ENCODE measurements at regions not wholly inside any gene's neighbourhood (a gene's known extent, or its start where the extent isn't known, plus 50 kb on each side); places are given as distances from the start of the nearest gene placed in this dataset.
"Not testable (repeated sequence)": the region's sequence is repeated elsewhere in the genome, so short reads cannot be mapped to it uniquely, and the experiment has no call there.

DNA sequence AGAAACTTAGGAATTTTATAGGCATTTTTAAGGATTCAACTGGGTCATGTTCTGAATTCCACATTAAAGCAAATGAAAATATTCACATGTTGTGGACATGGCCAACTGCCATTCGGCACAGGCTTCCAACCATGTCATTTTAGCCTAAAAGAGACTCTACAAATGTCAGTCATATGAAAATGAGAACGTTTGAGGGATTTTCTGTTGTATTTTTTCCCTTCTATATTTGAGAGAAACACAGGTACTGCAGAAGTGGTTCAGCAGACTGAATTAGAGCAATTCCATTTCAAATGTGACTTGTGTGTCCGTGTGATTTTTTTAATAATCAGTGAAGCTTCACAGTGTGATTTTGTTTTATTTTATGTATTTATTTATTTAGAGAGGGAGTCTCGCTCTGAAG is 124.3 kb downstream of the TP53TG3F start:
- DNase-seq, result not testable (repeated sequence)

DNA sequence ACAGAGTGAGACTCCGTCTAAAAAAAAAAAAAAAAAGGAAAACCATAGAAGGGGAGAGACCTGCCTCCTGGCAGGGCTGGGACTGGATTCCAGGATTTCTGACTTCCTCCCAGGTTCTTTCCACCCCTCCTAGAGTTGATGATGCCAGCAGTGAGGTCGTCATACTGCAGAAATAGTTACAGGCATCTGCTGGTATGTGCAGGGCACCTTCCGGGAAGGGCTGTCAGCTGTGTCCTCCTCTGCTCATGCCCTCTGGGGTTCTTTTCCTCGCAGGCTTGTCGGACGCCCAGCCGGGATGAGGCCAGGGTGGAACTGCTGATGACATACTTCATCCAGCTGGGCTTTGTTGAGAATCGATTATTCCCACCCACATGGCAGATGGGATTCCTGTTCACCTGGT is 129.2 kb downstream of the TP53TG3F start:
- not testable (repeated sequence) for DNase-seq

DNA sequence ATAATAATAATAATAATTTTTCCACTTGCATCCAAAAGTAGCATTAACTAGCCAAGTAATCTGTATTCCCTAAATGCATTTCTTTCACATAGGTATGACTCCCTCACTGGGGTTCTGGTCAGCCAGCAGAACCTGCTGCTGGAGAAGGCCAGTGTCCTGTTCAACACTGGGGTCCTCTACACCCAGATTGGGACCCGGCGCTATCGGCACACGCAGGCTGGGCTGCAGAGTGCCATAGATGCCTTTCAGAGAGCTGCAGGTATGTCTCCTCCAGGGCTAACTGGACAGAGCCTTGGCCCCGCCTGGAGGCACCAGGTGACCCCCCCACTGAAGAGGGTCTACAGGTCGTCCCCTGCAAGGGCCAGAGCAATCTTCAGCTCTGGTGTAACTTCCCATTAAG is 133.9 kb downstream of the TP53TG3F start:
- not testable (repeated sequence) for DNase-seq

DNA sequence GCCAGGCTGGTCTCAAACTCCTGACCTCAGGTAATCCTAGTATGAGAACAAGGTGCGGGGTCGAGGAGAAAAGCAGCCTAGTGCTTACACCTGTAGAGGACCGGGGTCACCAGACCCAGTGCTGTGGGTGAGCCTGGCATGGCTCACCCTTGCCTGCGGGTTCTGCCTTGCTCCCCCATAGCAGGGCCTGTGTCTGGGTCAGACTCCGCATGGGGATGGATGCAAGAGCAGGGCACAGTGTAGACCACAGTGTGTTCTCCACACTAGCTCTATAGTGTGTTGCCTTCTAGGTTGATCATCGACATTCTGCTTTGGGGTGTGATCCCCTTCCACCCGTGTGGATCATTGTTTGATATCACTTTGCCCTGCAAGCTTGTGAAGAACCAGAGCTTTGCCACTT is 135.7 kb downstream of the TP53TG3F start:
- not testable (repeated sequence) for DNase-seq

DNA sequence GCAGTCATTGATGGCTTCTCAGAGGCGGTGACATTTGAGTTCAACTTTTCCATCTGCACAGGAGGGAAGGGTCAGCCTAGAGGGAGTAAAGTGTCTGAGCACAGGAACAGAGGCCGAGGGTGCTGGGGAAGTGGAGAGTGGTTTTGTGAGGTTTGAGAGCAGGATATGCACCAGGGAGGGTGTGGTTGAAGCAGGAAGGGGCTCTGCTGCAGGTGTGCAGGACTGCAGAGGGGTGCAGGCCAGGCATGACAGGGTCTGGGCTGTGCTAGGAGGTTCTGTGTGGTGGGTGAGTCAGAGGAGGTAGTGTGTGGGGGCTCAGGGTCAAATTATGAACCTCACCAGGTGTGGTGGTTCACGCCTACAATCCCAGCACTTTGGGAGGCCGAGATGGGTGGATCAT is 141.6 kb downstream of the TP53TG3F start:
- not testable (repeated sequence) for DNase-seq

DNA sequence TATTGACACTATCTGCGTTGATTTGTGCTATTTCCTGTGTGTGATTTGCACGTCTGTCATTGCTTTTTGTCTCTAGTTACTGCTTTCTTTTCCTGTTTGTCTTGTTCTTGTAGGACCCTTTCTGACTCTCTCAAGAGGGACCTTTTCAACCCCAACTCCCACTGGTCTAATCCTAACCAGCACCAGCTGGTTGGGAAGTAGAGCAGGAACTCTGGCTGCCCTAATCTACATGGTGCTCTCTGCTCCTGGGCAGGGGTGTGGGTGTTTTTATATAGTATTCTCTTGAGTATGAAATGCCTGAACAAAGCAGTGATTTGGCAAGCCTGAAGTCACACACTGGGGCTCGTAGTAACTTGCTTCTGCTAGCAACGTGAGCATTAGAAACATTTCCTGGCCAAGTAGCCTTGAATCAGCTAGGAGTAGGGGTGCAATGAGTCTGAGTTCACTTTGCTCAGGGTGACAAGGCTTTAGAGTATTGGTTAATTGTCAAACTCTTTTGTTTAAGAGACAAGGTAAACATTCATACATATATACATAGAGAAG is 164.2 kb downstream of the TP53TG3F start:
- not testable (repeated sequence) for DNase-seq

DNA sequence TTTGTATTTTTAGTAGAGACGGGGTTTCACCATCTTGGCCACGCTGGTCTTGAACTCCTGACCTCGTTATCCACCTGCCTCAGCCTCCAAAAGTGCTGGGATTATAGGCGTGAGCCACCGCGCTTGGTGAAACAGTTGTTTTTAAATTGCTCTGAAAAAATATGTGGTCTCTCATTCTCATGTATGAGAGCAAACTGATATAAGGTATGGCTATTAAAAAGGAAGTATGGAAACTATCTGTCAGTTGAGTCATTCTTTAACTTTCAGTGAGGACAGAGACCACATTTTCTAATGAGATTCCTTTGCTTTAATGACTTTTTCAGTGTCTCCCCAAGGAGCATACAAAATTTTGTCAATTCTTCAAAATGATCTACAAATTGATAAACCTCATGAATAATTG is 169.5 kb downstream of the TP53TG3F start:
- DNase-seq, result not testable (repeated sequence)

DNA sequence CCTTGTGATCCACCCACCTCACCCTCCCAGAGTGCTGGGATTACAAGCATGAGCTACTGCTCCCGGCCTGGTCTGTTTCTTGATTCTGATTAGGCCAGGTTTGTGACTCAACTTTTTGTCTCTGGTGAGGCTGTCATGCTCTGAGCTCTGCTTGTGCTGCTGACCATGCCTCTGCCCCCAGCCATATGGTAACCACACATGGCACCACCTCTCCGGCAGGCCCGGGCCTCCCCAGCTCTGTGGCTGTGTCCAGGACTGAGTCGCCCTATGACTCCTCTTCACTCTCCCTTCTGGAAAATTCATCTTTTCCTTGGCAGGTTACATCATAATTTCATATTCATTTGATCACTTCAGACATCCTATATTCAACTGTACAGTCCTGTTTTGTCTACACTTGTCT is 172.3 kb downstream of the TP53TG3F start:
- DNase-seq, result not testable (repeated sequence)

DNA sequence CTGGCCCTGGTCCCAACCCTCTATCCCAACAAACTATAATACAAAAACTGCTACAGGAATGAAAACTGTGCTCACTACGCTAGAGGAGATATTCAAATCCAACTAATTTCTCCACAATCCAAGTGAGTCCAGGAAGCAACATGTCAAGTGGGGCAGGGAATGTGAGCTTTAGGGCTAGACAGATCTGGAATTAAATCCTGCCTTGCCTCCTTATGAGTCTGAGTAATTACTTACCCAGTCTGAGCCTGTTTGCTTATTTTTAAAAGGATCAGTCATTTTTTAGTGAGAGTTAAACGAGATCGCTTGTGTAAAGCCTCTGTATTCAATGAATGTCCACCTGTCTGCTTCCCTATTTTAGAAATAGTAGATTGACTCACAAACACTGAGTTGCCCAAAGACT is 174.6 kb downstream of the TP53TG3F start:
- not testable (repeated sequence) for DNase-seq

DNA sequence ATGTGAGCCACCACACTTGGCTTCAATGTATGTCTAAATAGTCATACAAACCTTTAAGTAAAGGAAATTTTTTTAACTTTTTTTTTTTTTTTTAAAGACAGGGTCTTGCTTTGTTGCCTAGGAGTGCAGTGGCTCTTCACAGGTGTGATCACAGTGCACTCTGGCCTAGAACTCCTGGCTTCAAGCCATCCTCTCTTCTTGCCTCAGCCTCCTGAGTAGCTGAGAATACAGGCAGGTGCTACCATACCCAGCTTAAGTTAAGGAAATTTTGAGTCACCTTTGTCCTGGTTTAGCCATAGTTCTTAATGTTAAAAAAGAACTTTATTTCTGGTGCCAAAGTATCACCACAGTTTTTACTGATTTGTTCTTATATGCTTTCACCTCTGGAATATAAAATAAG is 177.3 kb downstream of the TP53TG3F start:
- not testable (repeated sequence) for DNase-seq

DNA sequence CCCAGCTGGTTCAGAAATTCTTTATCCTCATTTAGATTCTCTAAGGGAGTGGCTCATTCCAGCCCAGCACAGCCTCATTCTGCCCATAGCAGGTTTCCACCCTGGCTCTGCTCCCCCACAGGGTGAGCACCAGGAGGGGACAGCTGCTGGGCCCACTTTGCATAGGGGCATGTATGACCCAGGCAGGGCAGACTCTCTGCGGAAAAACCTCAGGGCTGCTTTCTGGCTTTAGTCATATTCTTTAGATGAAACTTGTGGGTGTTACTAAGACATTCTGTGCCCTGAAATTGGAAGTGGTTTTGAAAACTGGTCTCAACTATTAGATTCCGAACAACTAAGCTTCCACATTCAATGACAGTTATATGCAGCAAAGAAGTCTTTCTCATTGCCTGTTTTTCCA is 183.9 kb downstream of the TP53TG3F start:
- DNase-seq, result not testable (repeated sequence)

DNA sequence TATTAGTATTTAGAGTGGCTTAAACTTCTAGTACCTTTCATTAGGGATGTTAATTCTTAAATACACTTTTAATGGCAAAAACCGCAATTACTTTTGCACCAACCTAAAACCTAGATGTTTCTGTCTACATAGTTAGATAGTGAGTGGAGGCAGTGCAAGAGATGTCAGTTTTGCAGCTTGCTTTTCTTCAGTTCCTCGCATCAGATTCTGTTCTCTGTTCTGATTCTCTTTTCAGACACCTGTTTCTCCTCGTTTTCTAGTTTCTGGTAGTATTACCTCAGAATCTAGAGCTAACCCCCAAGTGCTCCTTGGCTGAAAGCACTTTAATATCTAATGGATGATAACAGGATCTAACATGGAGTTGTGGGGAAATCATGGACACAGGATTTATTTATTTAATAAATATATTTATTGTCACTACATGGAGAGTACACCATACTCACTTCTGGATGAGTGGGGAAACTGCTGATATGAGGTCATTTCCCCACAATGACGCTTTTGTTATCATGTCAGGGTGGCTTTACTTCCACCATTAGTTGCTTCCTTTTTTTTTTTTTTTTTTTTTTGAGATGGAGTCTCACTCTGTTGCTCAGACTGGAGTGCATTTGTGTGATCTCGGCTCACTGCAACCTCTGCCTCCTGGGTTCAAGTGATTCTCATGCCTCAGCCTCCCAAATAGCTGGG is 184.4 kb downstream of the TP53TG3F start:
- DNase-seq, result not testable (repeated sequence)

DNA sequence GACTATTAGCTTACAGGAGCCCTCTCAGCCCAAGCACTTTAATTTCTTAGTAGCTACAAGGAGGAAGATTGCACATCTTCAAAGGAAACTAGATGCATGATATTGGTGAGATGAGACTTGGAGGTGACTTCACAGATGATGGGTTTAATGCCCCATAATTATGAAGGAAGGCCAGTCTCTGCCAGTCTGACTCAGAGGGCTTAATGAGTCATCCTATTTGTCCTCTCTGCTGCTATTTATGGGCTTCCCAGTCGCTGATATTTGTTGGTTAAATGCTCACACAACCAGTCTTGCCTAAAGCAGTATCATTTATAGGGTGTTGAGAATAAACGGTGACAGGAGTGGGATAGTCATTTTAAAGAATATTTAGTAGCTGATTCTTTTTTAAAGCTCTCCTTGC is 187.0 kb downstream of the TP53TG3F start:
- DNase-seq, result not testable (repeated sequence)

DNA sequence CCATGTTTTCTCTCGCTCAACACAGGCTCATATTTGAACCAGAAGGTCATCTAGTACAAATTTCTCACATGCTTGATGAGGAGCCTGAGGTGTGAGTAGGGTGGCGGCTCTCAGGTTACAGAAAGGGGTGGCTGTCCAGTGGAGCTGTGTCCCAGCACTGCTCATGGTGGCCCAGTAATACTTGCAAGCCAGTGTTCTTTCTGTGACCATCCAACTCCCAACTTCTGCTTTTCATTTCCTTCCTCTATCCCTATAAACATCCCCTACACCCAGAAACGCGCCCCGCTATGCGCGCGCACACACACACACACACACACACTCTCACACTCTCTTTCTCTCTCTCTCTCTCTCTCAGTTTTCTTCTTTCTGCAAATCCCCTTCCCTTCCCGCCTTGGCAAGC is 196.3 kb downstream of the TP53TG3F start:
- DNase-seq, result not testable (repeated sequence)

DNA sequence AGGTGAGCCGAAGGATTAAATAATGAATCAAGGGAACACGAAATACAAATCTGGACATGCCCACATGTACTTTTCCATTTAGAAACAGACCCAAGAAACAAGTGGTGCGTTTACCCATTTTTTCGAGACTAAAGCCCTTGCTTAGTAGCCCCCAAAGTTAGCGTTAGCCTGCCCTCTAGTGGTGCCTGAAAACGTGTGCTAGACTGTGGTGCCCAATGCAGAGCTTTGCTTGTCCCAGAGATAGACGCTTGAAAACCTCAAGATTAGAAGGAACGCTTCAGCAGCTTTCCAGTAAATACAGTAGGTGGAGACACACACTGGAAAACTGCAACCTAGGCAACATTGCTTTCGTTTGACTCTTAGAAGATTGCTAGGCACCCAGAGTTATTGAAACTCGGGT is 197.0 kb downstream of the TP53TG3F start:
- DNase-seq, result not testable (repeated sequence)

DNA sequence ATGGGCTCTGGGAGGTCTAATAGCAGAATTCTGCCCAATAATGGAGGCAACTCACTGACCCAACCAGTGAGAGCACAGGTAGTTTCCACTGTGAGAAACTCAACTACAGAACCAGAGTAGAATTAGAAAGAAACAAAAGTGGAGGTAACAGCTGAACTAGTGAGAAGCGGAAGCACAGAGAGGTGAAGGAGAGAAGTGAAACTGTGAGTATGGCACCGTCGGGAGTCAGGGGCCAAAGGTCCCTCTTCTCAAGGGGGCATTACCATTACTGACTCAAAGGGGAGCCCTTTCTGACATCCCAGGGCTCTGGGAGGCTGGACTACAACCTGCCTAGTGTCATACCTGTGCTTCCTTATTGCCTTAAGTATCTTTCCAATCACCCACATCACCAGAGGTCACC is 198.3 kb downstream of the TP53TG3F start:
- DNase-seq, result not testable (repeated sequence)

DNA sequence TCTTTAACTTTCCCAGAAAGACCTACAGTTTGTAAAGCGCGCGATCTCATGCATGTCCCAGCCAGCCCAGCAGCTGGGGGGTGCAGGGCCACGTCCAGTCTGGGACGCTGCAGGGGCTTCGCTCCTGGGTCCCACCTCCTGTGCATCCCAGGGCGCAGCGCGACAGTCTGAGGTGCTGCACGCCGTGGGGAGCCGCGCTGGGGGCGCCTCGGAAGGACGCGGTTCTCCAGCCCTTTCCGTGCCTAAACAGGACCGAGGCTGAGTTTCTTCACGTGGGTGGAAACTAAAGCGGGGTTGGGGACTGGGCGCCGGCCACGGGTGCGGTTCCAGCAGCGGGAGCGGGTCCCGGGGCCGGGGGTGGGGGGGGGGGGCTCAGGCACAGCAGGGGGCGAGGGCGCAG is 221.4 kb downstream of the TP53TG3F start:
- DNase-seq, result not testable (repeated sequence)

DNA sequence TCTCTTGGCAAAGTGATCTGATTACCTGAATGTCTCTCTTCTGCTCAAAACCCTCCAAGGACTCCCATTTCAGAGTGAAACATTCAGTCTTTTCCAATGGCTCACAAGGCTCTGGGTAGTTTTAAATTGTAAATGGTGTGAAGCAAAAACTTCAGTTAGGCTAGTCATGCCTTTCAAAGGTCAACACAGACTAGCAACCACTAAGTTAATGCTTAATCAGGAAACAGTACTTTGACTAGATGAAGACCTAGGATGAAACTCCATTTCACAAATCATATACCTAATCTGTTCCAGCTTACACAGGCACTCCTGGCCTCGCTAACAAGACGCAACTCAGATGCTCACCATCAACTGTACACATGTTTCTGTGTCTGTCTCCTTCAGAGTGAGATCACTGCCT is 240.9 kb downstream of the TP53TG3F start:
- DNase-seq, result not testable (repeated sequence)

DNA sequence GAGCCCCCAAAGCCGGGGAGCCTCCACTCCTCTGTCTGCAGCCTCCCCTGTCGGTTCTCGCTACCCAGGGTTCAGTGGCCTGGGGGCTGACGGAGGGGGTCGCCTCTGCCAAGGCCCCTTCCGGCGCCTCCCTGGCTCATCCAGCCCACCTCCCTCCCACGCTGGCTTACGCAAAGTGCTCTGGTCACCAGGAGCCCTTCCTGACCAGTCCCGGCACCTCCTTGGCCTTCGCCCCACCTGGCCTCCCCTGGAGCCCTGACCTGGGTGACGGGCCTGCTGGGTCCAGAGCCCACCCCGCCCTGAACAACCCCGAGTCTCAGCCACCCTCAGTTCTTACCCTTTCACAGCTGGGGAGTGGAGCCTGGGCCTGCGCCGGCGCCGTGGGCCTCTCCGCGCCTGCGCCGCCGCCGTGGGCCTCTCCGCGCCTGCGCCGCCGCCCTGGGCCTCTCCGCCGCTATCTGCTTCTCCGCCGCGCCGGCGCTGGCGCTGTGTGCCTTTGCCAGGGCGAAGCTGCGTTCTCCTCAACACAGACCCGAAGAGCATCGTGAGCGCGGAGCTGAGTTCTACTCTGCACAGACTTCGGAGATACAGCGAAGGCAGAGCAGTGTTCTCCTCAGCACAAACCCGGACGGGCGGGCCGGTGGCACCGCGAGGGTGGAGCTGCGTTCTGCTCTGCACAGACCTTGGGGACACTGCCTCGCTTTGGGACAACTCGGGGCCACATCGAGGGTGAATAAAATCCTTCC is 247.6 kb downstream of the TP53TG3F start:
- DNase-seq, result peak in 1 of 2 experiments; percentile 4

DNA sequence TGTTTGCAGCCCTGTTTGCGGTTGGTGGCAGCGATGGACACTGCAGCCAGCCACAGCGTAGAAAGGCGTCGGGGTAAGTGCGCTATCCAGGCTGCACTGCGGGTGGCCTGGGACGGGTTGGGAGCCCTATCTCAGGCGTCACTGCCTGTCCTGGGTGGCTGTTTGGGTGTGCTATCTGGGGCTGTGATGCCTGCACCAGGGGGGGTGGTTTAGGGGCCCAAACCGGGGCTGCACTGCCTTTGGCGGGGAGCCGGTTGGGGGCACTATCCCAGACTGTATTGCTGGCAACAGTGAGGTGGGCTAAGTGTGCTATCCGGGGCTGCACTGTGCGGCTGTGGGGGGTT is 248.2 kb downstream of the TP53TG3F start:
- not testable (repeated sequence) for DNase-seq

DNA sequence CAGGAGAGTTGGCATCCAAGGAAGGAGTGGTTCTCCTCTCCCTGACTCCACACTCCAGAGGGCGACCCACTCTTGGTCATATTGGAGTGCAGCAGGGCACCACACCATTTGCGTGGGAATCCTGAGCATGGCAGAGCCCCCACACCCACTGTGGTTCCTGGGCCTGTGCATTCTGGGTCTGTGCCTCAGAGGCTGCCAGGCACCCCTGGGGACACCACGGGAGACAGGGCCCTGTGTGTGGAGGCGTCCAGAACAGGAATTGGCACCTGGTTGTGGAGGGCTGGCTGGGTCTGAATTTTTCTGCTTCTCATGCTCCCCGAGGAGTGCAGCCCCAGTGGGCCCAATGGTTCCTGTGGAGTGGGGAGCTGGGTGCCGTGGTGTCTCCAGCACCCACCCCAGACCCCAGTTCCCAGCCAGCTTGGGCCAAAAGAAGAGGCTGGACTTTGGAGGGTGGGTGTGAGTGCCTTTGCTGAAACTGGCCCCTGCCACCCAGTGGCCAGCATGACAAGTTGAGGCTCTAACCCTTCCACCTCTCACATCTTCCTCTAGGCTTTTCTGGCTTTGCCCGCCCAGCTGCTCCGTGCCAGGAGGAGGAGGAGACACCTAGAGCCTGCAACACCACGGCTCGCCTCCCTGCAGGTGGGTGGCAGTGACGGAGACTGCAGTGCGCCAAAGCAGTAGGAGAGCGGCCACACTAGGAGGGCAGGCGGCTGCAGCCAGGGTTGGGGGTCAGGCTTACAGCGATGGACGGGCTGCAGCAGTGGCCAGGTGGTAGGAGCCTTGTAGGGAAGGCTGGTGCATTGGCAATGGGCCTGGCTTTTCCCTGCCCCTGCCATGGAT is 250.7 kb downstream of the TP53TG3F start:
- not testable (repeated sequence) for DNase-seq

DNA sequence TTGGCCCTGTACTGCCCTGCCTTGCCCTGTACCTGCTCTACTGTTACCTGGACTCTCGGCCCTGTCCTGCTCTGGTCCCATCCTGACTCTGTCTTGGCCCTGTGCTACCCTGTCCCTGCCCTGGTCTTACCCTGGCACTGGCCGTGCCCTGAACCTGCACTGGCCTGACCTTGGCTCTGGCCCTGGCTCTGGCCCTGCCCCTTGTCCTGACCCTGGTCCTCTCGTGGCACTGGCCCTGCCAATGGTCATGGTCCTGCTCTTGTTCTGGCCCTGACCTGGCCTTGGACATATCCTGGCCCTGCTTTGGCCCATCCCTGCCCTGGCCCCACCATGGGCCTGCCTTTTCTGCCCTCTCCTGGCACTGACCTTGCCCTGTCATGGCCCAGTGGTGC is 251.3 kb downstream of the TP53TG3F start:
- not testable (repeated sequence) for DNase-seq

DNA sequence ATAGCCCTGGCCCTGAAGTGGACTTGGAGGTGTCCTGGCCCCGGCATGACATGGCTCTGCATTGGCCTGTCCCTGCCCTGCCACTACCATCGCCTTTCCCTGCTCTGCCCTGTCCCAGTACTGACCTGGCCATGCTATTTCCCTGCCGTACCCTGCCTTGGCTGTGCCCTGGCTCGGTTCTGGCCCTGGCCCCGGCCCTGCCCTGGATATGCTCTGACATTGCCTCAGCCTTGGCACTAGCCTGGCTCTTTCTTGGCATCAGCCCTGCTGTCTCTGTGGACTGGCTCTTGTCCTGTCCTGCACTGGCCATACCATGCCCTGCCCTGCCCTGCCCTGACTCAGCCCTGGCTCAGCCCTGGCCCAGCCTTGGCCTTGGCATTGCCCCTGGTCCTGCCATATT is 252.2 kb downstream of the TP53TG3F start:
- DNase-seq, result not testable (repeated sequence)

All from stimulated activated CD4-positive, alpha-beta T cell treated with anti-CD3 and anti-CD28 coated beads, Interleukin-4, amount 100 ng/mL, for 4 hours (primary cell).